GM12873 (cell line): ENCODE measurements at regions not wholly inside any gene's neighbourhood (a gene's known extent, or its start where the extent isn't known, plus 50 kb on each side); places are given as distances from the start of the nearest gene placed in this dataset.

Experiments used
- CTCF ChIP-seq: IDR thresholded peaks from 2 replicates; pipeline ENCODE4 v1.5.1; 2012; ENCODE audit warnings: low read depth, mild to moderate bottlenecking, moderate library complexity, low read length, control low read depth; ENCODE audit not compliant: insufficient read depth; ENCODE audit errors: missing control alignments

GRCh38 chr7:7104314-7104698 lies 78.0 kb upstream of the C1GALT1 start:
- TF ChIP-seq CTCF: no peak

- no peak for TF ChIP-seq CTCF
Measured at GRCh38 chr7:7104971-7105370, 77.4 kb upstream of the C1GALT1 start.

- TF ChIP-seq CTCF: no peak
Measured at GRCh38 chr7:7105800-7106582, 76.4 kb upstream of the C1GALT1 start.

- TF ChIP-seq CTCF: no peak
Measured at GRCh38 chr7:7108931-7109330, 73.4 kb upstream of the C1GALT1 start.

- no peak for TF ChIP-seq CTCF
Measured at GRCh38 chr7:7109934-7110333, 72.4 kb upstream of the C1GALT1 start.

- TF ChIP-seq CTCF: no peak
Measured at GRCh38 chr7:7110706-7111105, 71.6 kb upstream of the C1GALT1 start.

- TF ChIP-seq CTCF: no peak
Measured at GRCh38 chr7:7112868-7113267, 69.5 kb upstream of the C1GALT1 start.
